ENCODE measurements at regions not wholly inside any gene's neighbourhood (a gene's known extent, or its start where the extent isn't known, plus 50 kb on each side); places are given as distances from the start of the nearest gene placed in this dataset.
"Not testable (repeated sequence)": the region's sequence is repeated elsewhere in the genome, so short reads cannot be mapped to it uniquely, and the experiment has no call there.

- no peak overlapping the region for H3K9ac ChIP-seq (ENCODE audit: low read depth, low read length)
- H3K4me1 ChIP-seq (ENCODE audit: insufficient read depth, low read length) = no peaks in the 10 kb centered on the region
- 100% methylated on average over 1 of the region's 1 CpG for WGBS
- H3K27ac ChIP-seq (ENCODE audit: low read depth, low read length) = no peak overlapping the region
- H3K36me3 ChIP-seq (ENCODE audit: insufficient read depth, low read length) = no peaks in the 10 kb centered on the region
- no peaks in the 10 kb centered on the region for H3K27me3 ChIP-seq (ENCODE audit: insufficient read depth, low read length)
- H3K9me3 ChIP-seq (ENCODE audit: insufficient read depth, low read depth, low read length) = no peaks in the 10 kb centered on the region
- H3K4me3 ChIP-seq (ENCODE audit: low read length) = no peak overlapping the region
Measured at GRCh38 chr5:158255609-158256008, 396.7 kb upstream of the CLINT1 start.

GRCh38 chr5:158246661-158247060 lies 387.7 kb upstream of the CLINT1 start:
- 83% methylated on average over 6 of the region's 6 CpGs for WGBS

DNA sequence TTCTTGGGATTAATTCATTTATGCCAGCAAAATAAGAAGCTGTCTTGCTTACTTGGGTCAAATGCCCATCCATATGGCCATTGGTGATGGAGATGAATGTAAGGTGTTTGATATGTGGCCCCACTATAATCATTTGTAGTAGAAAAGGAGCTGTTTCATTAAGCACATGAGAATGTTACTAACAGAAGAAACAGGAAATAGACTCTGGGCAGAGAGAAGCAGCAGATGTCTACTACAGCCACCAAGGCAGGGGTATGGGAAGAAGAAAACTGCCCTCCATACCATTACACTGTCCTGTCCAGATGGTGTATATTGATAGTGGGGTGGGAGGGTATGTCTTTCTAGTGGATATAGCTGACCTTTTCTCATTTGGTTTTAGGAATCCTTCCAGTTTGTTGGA lies 386.6 kb upstream of the CLINT1 start:
- no peaks in the 10 kb centered on the region for H3K4me1 ChIP-seq (ENCODE audit: insufficient read depth, low read length)
- H3K27ac ChIP-seq (ENCODE audit: low read depth, low read length) = no peak overlapping the region
- H3K9ac ChIP-seq (ENCODE audit: low read depth, low read length) = no peak overlapping the region
- no peaks in the 10 kb centered on the region for H3K27me3 ChIP-seq (ENCODE audit: insufficient read depth, low read length)
- no peaks in the 10 kb centered on the region for H3K9me3 ChIP-seq (ENCODE audit: insufficient read depth, low read depth, low read length)
- H3K36me3 ChIP-seq (ENCODE audit: insufficient read depth, low read length) = no peaks in the 10 kb centered on the region
- no peak overlapping the region for H3K4me3 ChIP-seq (ENCODE audit: low read length)

More at GRCh38 chr5:158246661-158247060, 387.7 kb upstream of the CLINT1 start:
- H3K9ac ChIP-seq (ENCODE audit: low read depth, low read length) = no peak overlapping the region
- no peaks in the 10 kb centered on the region for H3K27me3 ChIP-seq (ENCODE audit: insufficient read depth, low read length)
- no peak overlapping the region for H3K4me3 ChIP-seq (ENCODE audit: low read length)
- H3K27ac ChIP-seq (ENCODE audit: low read depth, low read length) = no peak overlapping the region
- no peaks in the 10 kb centered on the region for H3K4me1 ChIP-seq (ENCODE audit: insufficient read depth, low read length)
- H3K9me3 ChIP-seq (ENCODE audit: insufficient read depth, low read depth, low read length) = no peaks in the 10 kb centered on the region
- H3K36me3 ChIP-seq (ENCODE audit: insufficient read depth, low read length) = no peaks in the 10 kb centered on the region

GRCh38 chr5:158244882-158245281 lies 385.9 kb upstream of the CLINT1 start:
- H3K9ac ChIP-seq (ENCODE audit: low read depth, low read length) = no peak overlapping the region
- H3K27ac ChIP-seq (ENCODE audit: low read depth, low read length) = no peak overlapping the region
- H3K36me3 ChIP-seq (ENCODE audit: insufficient read depth, low read length) = no peaks in the 10 kb centered on the region
- 90% methylated on average over 3 of the region's 3 CpGs for WGBS
- H3K4me1 ChIP-seq (ENCODE audit: insufficient read depth, low read length) = no peaks in the 10 kb centered on the region
- no peaks in the 10 kb centered on the region for H3K9me3 ChIP-seq (ENCODE audit: insufficient read depth, low read depth, low read length)
- H3K4me3 ChIP-seq (ENCODE audit: low read length) = no peak overlapping the region
- H3K27me3 ChIP-seq (ENCODE audit: insufficient read depth, low read length) = no peaks in the 10 kb centered on the region

DNA sequence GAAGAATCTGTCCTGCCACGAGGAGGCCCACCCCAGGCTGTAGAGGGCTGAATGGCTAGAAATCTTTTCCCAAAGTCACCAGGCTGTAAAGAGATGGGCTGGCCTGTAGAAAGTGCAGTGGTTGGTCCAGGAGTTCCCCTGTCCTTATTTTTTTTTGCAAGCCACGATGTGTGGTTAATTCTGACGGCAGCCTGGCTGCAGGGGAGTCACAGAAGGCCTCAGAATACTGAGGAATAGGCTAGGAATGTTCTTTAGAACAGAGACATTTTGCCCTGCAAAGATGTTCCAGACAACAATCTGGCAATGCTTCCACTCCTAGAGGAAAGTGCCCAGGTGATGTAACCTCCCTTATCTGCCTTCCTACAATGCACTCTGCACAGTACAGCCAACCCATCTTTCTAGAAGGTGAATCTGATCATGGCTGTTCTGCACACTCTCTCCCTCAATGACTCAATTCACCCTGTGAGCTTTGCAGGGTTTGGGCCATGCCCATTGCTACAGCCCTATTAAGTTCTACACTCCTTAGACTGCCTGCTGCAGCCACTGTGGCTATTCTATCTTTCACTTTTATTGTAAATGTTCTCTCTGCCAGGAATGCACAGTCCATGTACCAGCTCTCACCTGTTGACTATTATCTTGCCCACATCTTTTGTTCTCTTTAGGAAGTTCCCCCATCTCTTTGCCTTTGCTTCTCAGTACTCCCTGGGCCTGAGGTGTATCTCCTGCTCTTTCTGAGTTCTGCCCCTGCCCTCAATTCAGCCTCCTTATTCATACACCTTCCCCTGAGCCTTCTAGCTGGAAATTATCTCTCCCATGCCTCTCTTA lies 377.8 kb upstream of the CLINT1 start:
- Histone ChIP-seq H3K4me1 (ENCODE audit: insufficient read depth, low read length) (no peaks in the 10 kb centered on the region), H3K27me3 (ENCODE audit: insufficient read depth, low read length) (no peaks in the 10 kb centered on the region), H3K9ac (ENCODE audit: low read depth, low read length) (no peak overlapping the region), H3K36me3 (ENCODE audit: insufficient read depth, low read length) (no peaks in the 10 kb centered on the region), H3K9me3 (ENCODE audit: insufficient read depth, low read depth, low read length) (no peaks in the 10 kb centered on the region), H3K27ac (ENCODE audit: low read depth, low read length) (no peak overlapping the region), H3K4me3 (ENCODE audit: low read length) (no peak overlapping the region)
- WGBS = 87% methylated on average over 3 of the region's 3 CpGs

DNA sequence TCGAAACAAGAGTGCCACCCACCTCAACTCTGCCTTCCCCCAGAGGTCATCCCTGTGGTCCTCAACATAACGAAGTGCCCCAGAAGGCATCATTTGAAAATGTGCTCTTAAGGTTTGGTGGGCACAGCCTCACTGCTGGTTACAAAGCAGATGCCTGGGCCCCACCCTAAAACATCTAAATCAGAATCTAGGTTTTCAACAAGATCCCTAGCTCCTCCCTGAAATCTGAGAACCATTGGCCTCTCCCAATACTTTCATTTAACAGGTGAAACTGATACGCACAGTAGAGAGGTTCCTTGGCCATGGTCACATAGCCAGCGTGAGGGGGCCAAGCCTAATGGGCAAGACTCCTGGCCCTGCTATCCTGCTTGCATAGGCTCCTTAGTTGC lies 376.2 kb upstream of the CLINT1 start:
- WGBS = 91% methylated on average over 4 of the region's 4 CpGs
- H3K36me3 ChIP-seq (ENCODE audit: insufficient read depth, low read length) = no peaks in the 10 kb centered on the region
- H3K9ac ChIP-seq (ENCODE audit: low read depth, low read length) = no peak overlapping the region
- no peak overlapping the region for H3K4me3 ChIP-seq (ENCODE audit: low read length)
- H3K4me1 ChIP-seq (ENCODE audit: insufficient read depth, low read length) = no peaks in the 10 kb centered on the region
- H3K27me3 ChIP-seq (ENCODE audit: insufficient read depth, low read length) = no peaks in the 10 kb centered on the region
- H3K27ac ChIP-seq (ENCODE audit: low read depth, low read length) = no peak overlapping the region
- no peaks in the 10 kb centered on the region for H3K9me3 ChIP-seq (ENCODE audit: insufficient read depth, low read depth, low read length)

- Histone ChIP-seq H3K27ac (ENCODE audit: low read depth, low read length) (no peak overlapping the region), H3K4me1 (ENCODE audit: insufficient read depth, low read length) (no peaks in the 10 kb centered on the region), H3K27me3 (ENCODE audit: insufficient read depth, low read length) (no peaks in the 10 kb centered on the region), H3K9ac (ENCODE audit: low read depth, low read length) (no peak overlapping the region), H3K36me3 (ENCODE audit: insufficient read depth, low read length) (no peaks in the 10 kb centered on the region), H3K4me3 (ENCODE audit: low read length) (no peak overlapping the region), H3K9me3 (ENCODE audit: insufficient read depth, low read depth, low read length) (no peaks in the 10 kb centered on the region)
- 88% methylated on average over 11 of the region's 11 CpGs for WGBS
Measured at GRCh38 chr5:158234323-158235158, 375.6 kb upstream of the CLINT1 start.

GRCh38 chr5:158233735-158234322 lies 374.9 kb upstream of the CLINT1 start:
- Histone ChIP-seq H3K9ac (ENCODE audit: low read depth, low read length) (no peak overlapping the region), H3K9me3 (ENCODE audit: insufficient read depth, low read depth, low read length) (no peaks in the 10 kb centered on the region), H3K4me3 (ENCODE audit: low read length) (no peak overlapping the region), H3K27me3 (ENCODE audit: insufficient read depth, low read length) (no peaks in the 10 kb centered on the region), H3K4me1 (ENCODE audit: insufficient read depth, low read length) (no peaks in the 10 kb centered on the region), H3K27ac (ENCODE audit: low read depth, low read length) (no peak overlapping the region), H3K36me3 (ENCODE audit: insufficient read depth, low read length) (no peaks in the 10 kb centered on the region)
- 89% methylated on average over 2 of the region's 2 CpGs for WGBS

- H3K4me3 ChIP-seq (ENCODE audit: low read length); H3K4me1 ChIP-seq (ENCODE audit: insufficient read depth, low read length); H3K27me3 ChIP-seq (ENCODE audit: insufficient read depth, low read length); H3K9ac ChIP-seq (ENCODE audit: low read depth, low read length); H3K27ac ChIP-seq (ENCODE audit: low read depth, low read length); H3K36me3 ChIP-seq (ENCODE audit: insufficient read depth, low read length); H3K9me3 ChIP-seq (ENCODE audit: insufficient read depth, low read depth, low read length): not testable (repeated sequence)
- WGBS = 97% methylated on average over 1 of the region's 5 CpGs
Measured at GRCh38 chr5:158227314-158227713, 368.4 kb upstream of the CLINT1 start.

DNA sequence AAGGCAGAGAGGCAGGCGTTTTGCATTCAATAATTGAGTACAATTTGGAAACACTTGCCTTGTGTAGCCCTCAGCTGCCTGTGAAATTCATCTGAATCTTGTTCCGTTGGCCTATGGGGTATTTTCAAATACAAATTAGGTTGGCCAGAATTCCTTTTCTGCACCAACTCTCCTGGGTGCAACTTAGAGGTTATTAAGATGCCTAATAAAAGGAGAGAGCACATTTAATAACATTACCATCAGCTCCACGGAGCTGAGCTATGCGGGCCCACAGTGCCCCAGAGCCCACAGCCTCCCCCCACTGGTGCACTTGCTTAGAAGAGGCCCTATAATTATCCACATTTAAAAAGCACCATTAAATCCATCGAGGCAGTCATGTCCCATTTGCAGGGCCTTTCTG lies 367.6 kb upstream of the CLINT1 start:
- H3K36me3 ChIP-seq (ENCODE audit: insufficient read depth, low read length) = no peaks in the 10 kb centered on the region
- 84% methylated on average over 5 of the region's 5 CpGs for WGBS

DNA sequence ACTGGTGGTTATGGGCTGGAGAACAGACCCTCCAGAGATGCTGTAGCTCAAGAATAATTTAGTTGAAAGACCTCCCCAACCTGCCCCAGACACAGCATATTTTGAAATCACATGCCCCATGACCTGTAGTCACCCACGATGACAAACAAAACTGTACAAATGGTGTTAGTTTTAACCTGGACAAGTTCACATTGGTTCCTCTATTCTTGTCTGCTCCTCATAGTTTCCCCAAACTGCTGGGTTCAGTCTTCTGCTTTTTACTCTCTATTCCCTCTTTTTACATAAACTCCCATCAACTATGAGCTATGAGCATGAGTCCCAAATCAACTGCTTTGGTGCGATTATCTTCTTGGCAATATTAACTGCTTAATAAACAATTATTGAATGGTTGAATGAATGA lies 365.3 kb upstream of the CLINT1 start:
- no peak overlapping the region for H3K4me3 ChIP-seq (ENCODE audit: low read length)
- H3K9ac ChIP-seq (ENCODE audit: low read depth, low read length) = no peak overlapping the region
- no peaks in the 10 kb centered on the region; the same call in 1 of the 2 replicates for H3K4me1 ChIP-seq (ENCODE audit: insufficient read depth, low read length)
- H3K9me3 ChIP-seq (ENCODE audit: insufficient read depth, low read depth, low read length) = no peaks in the 10 kb centered on the region
- no peaks in the 10 kb centered on the region for H3K27me3 ChIP-seq (ENCODE audit: insufficient read depth, low read length)
- 94% methylated on average over 1 of the region's 2 CpGs for WGBS
- no peaks in the 10 kb centered on the region for H3K36me3 ChIP-seq (ENCODE audit: insufficient read depth, low read length)
- H3K27ac ChIP-seq (ENCODE audit: low read depth, low read length) = no peak overlapping the region

More for the DNA sequence above, 367.6 kb upstream of the CLINT1 start:
- H3K4me1 ChIP-seq (ENCODE audit: insufficient read depth, low read length) = no peaks in the 10 kb centered on the region
- H3K4me3 ChIP-seq (ENCODE audit: low read length) = no peak overlapping the region
- H3K27me3 ChIP-seq (ENCODE audit: insufficient read depth, low read length) = no peaks in the 10 kb centered on the region
- H3K9ac ChIP-seq (ENCODE audit: low read depth, low read length) = no peak overlapping the region
- no peak overlapping the region for H3K27ac ChIP-seq (ENCODE audit: low read depth, low read length)
- H3K9me3 ChIP-seq (ENCODE audit: insufficient read depth, low read depth, low read length) = no peaks in the 10 kb centered on the region
